ENCODE measurements at regions not wholly inside any gene's neighbourhood (a gene's known extent, or its start where the extent isn't known, plus 50 kb on each side); places are given as distances from the start of the nearest gene placed in this dataset.

- DNase-seq (ENCODE audit: low spot score in 2 of 2): no peak
- Mint-ChIP-seq H3K36me3 (ENCODE audit: insufficient read depth) (no peaks in the 10 kb centered on the region), H3K27me3 (peaks cover 64% of the 10 kb centered on the region), H3K4me3 (no peak overlapping the region), H3K27ac (ENCODE audit: low read depth) (no peak overlapping the region), H3K4me1 (no peaks in the 10 kb centered on the region), H3K9me3 (no peaks in the 10 kb centered on the region)
- no peak for ATAC-seq (replicated peaks; ENCODE audit: extremely low read depth, poor library complexity, severe bottlenecking)
Observed at GRCh38 chr2:173648816-173649215, 294.1 kb downstream of the CDCA7 start.

- Mint-ChIP-seq H3K27me3 (peaks cover 67% of the 10 kb centered on the region), H3K4me1 (no peaks in the 10 kb centered on the region), H3K4me3 (no peak overlapping the region), H3K36me3 (ENCODE audit: insufficient read depth) (no peaks in the 10 kb centered on the region), H3K9me3 (no peaks in the 10 kb centered on the region), H3K27ac (ENCODE audit: low read depth) (no peak overlapping the region)
- ATAC-seq (replicated peaks; ENCODE audit: extremely low read depth, poor library complexity, severe bottlenecking) (no peak), DNase-seq (ENCODE audit: low spot score in 2 of 2) (no peak)
Observed at GRCh38 chr2:173649527-173650219, 295.0 kb downstream of the CDCA7 start.

- DNase-seq (ENCODE audit: low spot score in 2 of 2) (no peak), ATAC-seq (replicated peaks; ENCODE audit: extremely low read depth, poor library complexity, severe bottlenecking) (no peak)
- no peak overlapping the region for H3K27ac Mint-ChIP-seq (ENCODE audit: low read depth)
- peaks cover 70% of the 10 kb centered on the region for H3K27me3 Mint-ChIP-seq
- H3K4me1 Mint-ChIP-seq: no peaks in the 10 kb centered on the region
- no peaks in the 10 kb centered on the region for H3K36me3 Mint-ChIP-seq (ENCODE audit: insufficient read depth)
- H3K9me3 Mint-ChIP-seq: no peaks in the 10 kb centered on the region
- no peak overlapping the region for H3K4me3 Mint-ChIP-seq
Observed at GRCh38 chr2:173651891-173652290, 297.2 kb downstream of the CDCA7 start.

GRCh38 chr2:173652311-173652710, 297.6 kb downstream of the CDCA7 start:
- Mint-ChIP-seq H3K9me3 (no peaks in the 10 kb centered on the region), H3K4me3 (no peak overlapping the region), H3K36me3 (ENCODE audit: insufficient read depth) (no peaks in the 10 kb centered on the region), H3K27ac (ENCODE audit: low read depth) (no peak overlapping the region), H3K4me1 (no peaks in the 10 kb centered on the region), H3K27me3 (peaks cover 70% of the 10 kb centered on the region)
- ATAC-seq (replicated peaks; ENCODE audit: extremely low read depth, poor library complexity, severe bottlenecking): no peak
- DNase-seq (ENCODE audit: low spot score in 2 of 2): no peak

- peaks cover 70% of the 10 kb centered on the region for H3K27me3 Mint-ChIP-seq
- no peaks in the 10 kb centered on the region for H3K4me1 Mint-ChIP-seq
- H3K27ac Mint-ChIP-seq (ENCODE audit: low read depth): no peak overlapping the region
- ATAC-seq (replicated peaks; ENCODE audit: extremely low read depth, poor library complexity, severe bottlenecking): no peak
- no peak overlapping the region for H3K4me3 Mint-ChIP-seq
- no peaks in the 10 kb centered on the region for H3K36me3 Mint-ChIP-seq (ENCODE audit: insufficient read depth)
- no peaks in the 10 kb centered on the region for H3K9me3 Mint-ChIP-seq
- no peak for DNase-seq (ENCODE audit: low spot score in 2 of 2)
Observed at GRCh38 chr2:173652767-173653431, 298.2 kb downstream of the CDCA7 start.

- Mint-ChIP-seq H3K27me3 (peaks cover 70% of the 10 kb centered on the region), H3K4me1 (no peaks in the 10 kb centered on the region), H3K36me3 (ENCODE audit: insufficient read depth) (no peaks in the 10 kb centered on the region), H3K9me3 (no peaks in the 10 kb centered on the region), H3K27ac (ENCODE audit: low read depth) (no peak overlapping the region), H3K4me3 (no peak overlapping the region)
- no peak for ATAC-seq (replicated peaks; ENCODE audit: extremely low read depth, poor library complexity, severe bottlenecking)
- no peak for DNase-seq (ENCODE audit: low spot score in 2 of 2)
Observed at GRCh38 chr2:173653432-173653805, 298.7 kb downstream of the CDCA7 start.

- DNase-seq (ENCODE audit: low spot score in 2 of 2) (no peak), ATAC-seq (replicated peaks; ENCODE audit: extremely low read depth, poor library complexity, severe bottlenecking) (no peak)
- Mint-ChIP-seq H3K27ac (ENCODE audit: low read depth) (no peak overlapping the region), H3K4me3 (no peak overlapping the region), H3K4me1 (no peaks in the 10 kb centered on the region), H3K9me3 (no peaks in the 10 kb centered on the region), H3K27me3 (peaks cover 70% of the 10 kb centered on the region), H3K36me3 (ENCODE audit: insufficient read depth) (peaks cover 1% of the 10 kb centered on the region)
Observed at GRCh38 chr2:173654161-173654895, 299.7 kb downstream of the CDCA7 start.

- DNase-seq (ENCODE audit: low spot score in 2 of 2) (no peak), ATAC-seq (replicated peaks; ENCODE audit: extremely low read depth, poor library complexity, severe bottlenecking) (no peak)
- Mint-ChIP-seq H3K27me3 (peaks cover 70% of the 10 kb centered on the region), H3K9me3 (no peaks in the 10 kb centered on the region), H3K4me1 (no peaks in the 10 kb centered on the region), H3K36me3 (ENCODE audit: insufficient read depth) (peaks cover 1% of the 10 kb centered on the region), H3K4me3 (no peak overlapping the region), H3K27ac (ENCODE audit: low read depth) (no peak overlapping the region)
Observed at GRCh38 chr2:173654896-173655265, 300.2 kb downstream of the CDCA7 start.

- Mint-ChIP-seq H3K4me3 (no peak overlapping the region), H3K9me3 (no peaks in the 10 kb centered on the region), H3K27me3 (peaks cover 77% of the 10 kb centered on the region), H3K36me3 (ENCODE audit: insufficient read depth) (peaks cover 1% of the 10 kb centered on the region), H3K27ac (ENCODE audit: low read depth) (no peak overlapping the region), H3K4me1 (no peaks in the 10 kb centered on the region)
- DNase-seq (ENCODE audit: low spot score in 2 of 2) (no peak), ATAC-seq (replicated peaks; ENCODE audit: extremely low read depth, poor library complexity, severe bottlenecking) (no peak)
Observed at GRCh38 chr2:173656086-173656485, 301.4 kb downstream of the CDCA7 start.

- no peak overlapping the region for H3K4me3 Mint-ChIP-seq
- peaks cover 78% of the 10 kb centered on the region for H3K27me3 Mint-ChIP-seq
- no peak for DNase-seq (ENCODE audit: low spot score in 2 of 2)
- no peaks in the 10 kb centered on the region for H3K4me1 Mint-ChIP-seq
- peaks cover 1% of the 10 kb centered on the region for H3K36me3 Mint-ChIP-seq (ENCODE audit: insufficient read depth)
- ATAC-seq (replicated peaks; ENCODE audit: extremely low read depth, poor library complexity, severe bottlenecking): no peak
- no peak overlapping the region for H3K27ac Mint-ChIP-seq (ENCODE audit: low read depth)
- H3K9me3 Mint-ChIP-seq: no peaks in the 10 kb centered on the region
Observed at GRCh38 chr2:173657996-173658717, 303.5 kb downstream of the CDCA7 start.

- Mint-ChIP-seq H3K27ac (ENCODE audit: low read depth) (no peak overlapping the region), H3K9me3 (no peaks in the 10 kb centered on the region), H3K36me3 (ENCODE audit: insufficient read depth) (peaks cover 1% of the 10 kb centered on the region), H3K4me3 (no peak overlapping the region), H3K27me3 (peaks cover 83% of the 10 kb centered on the region), H3K4me1 (no peaks in the 10 kb centered on the region)
- ATAC-seq (replicated peaks; ENCODE audit: extremely low read depth, poor library complexity, severe bottlenecking) (no peak), DNase-seq (ENCODE audit: low spot score in 2 of 2) (no peak)
Observed at GRCh38 chr2:173658946-173659371, 304.3 kb downstream of the CDCA7 start.

GRCh38 chr2:173659509-173659908, 304.8 kb downstream of the CDCA7 start:
- peaks cover 1% of the 10 kb centered on the region for H3K36me3 Mint-ChIP-seq (ENCODE audit: insufficient read depth)
- ATAC-seq (replicated peaks; ENCODE audit: extremely low read depth, poor library complexity, severe bottlenecking) (no peak), DNase-seq (ENCODE audit: low spot score in 2 of 2) (no peak)
- H3K27me3 Mint-ChIP-seq: peaks cover 86% of the 10 kb centered on the region
- H3K9me3 Mint-ChIP-seq: no peaks in the 10 kb centered on the region
- H3K4me3 Mint-ChIP-seq: no peak overlapping the region
- H3K27ac Mint-ChIP-seq (ENCODE audit: low read depth): no peak overlapping the region
- no peaks in the 10 kb centered on the region for H3K4me1 Mint-ChIP-seq
